WTC11 (cell line): ENCODE measurements at regions not wholly inside any gene's neighbourhood (a gene's known extent, or its start where the extent isn't known, plus 50 kb on each side); places are given as distances from the start of the nearest gene placed in this dataset.
A peak's percentile ranks its signal among the peaks of the same experiment; 100 is the strongest.

Experiments used
- ATAC-seq: fragments of 200-7000 bp; cut with Tn5 transposase; 2 replicates; pipeline ENCODE4 v1.10.0; 2021; ENCODE audit warnings: mild to moderate bottlenecking, moderate library complexity
- CTCF ChIA-PET: fragments of 300-600 bp; sonication (Branson Sonifier 250); formaldehyde crosslinking; loops from one replicate; lab custom pipeline; 2021; ENCODE audit warnings: antibody characterized with exemption; lab: Charles Lee
- POLR2A ChIA-PET: fragments of 350-600 bp; sonication (Branson Sonifier 250); formaldehyde crosslinking; loops from one replicate; lab custom pipeline; 2021; ENCODE audit warnings: antibody characterized with exemption; lab: Charles Lee
- DNase-seq: peaks from one replicate; pipeline ENCODE4 v3.0.0; 2021; ENCODE audit warnings: low spot score
- H3K27ac Mint-ChIP-seq: 2 replicates; pipeline ENCODE4 v1.8.0; 2021; ENCODE audit warnings: mixed read lengths
- H3K27me3 Mint-ChIP-seq: 2 replicates; pipeline ENCODE4 v1.8.0; 2021; ENCODE audit warnings: low read depth, mild to moderate bottlenecking, moderate library complexity, mixed read lengths
- H3K36me3 Mint-ChIP-seq: 2 replicates; pipeline ENCODE4 v1.8.0; 2021; ENCODE audit warnings: mixed read lengths
- H3K4me1 Mint-ChIP-seq: 2 replicates; pipeline ENCODE4 v1.8.0; 2022; ENCODE audit warnings: mixed read lengths
- H3K4me3 Mint-ChIP-seq: 2 replicates; pipeline ENCODE4 v1.8.0; 2021; ENCODE audit warnings: mild to moderate bottlenecking, moderate library complexity, mixed read lengths
- H3K9me3 Mint-ChIP-seq: 2 replicates; pipeline ENCODE4 v1.8.0; 2021; ENCODE audit warnings: mixed read lengths
- ATF1 ChIP-seq: sonication (generic); formaldehyde crosslinking; IDR thresholded peaks from 2 replicates; pipeline ENCODE4 v1.8.1; 2023; ENCODE audit warnings: mild to moderate bottlenecking, moderate library complexity, missing genetic modification reagents
- ETV6 ChIP-seq: sonication (generic); formaldehyde crosslinking; IDR thresholded peaks from 2 replicates; pipeline ENCODE4 v1.8.1; 2022; ENCODE audit warnings: mild to moderate bottlenecking, missing genetic modification reagents
- HMGA2 ChIP-seq: fragments of 250-450 bp; sonication (Bioruptor Pico); IDR thresholded peaks from 2 replicates; pipeline ENCODE4 v1.4.0; 2021; ENCODE audit warnings: mild to moderate bottlenecking, moderate library complexity
- JAZF1 ChIP-seq: fragments of 250-450 bp; sonication (Bioruptor Pico); IDR thresholded peaks from 2 replicates; pipeline ENCODE4 v1.9.0; 2021; ENCODE audit warnings: moderate library complexity, mild to moderate bottlenecking, inconsistent platforms
- MXD4 ChIP-seq: fragments of 250-450 bp; sonication (Bioruptor Pico); IDR thresholded peaks from 2 replicates; pipeline ENCODE4 v1.8.0; 2021; ENCODE audit warnings: mild to moderate bottlenecking, moderate library complexity, borderline replicate concordance
- NFE2L1 ChIP-seq: sonication (generic); formaldehyde crosslinking; IDR thresholded peaks from 2 replicates; pipeline ENCODE4 v1.8.1; 2023; ENCODE audit warnings: missing genetic modification reagents
- NR2C2 ChIP-seq: sonication (generic); formaldehyde crosslinking; IDR thresholded peaks from 2 replicates; pipeline ENCODE4 v1.8.0; 2022; ENCODE audit warnings: mild to moderate bottlenecking, missing genetic modification reagents
- RELA ChIP-seq: sonication (generic); formaldehyde crosslinking; IDR thresholded peaks from 2 replicates; pipeline ENCODE4 v1.8.1; 2022; ENCODE audit warnings: missing genetic modification reagents, mild to moderate bottlenecking, borderline replicate concordance
- RORB ChIP-seq: fragments of 250-450 bp; sonication (Bioruptor Pico); IDR thresholded peaks from 2 replicates; pipeline ENCODE4 v1.9.0; 2021; ENCODE audit warnings: mild to moderate bottlenecking
- USF1 ChIP-seq: sonication (generic); formaldehyde crosslinking; IDR thresholded peaks from 2 replicates; pipeline ENCODE4 v1.8.0; 2022; ENCODE audit warnings: mild to moderate bottlenecking, missing genetic modification reagents
- ZBTB21 ChIP-seq: sonication (generic); formaldehyde crosslinking; IDR thresholded peaks from 2 replicates; pipeline ENCODE4 v1.8.1; 2023; ENCODE audit warnings: mild to moderate bottlenecking, missing genetic modification reagents, borderline replicate concordance
- ZNF138 ChIP-seq: sonication (generic); formaldehyde crosslinking; conservative IDR thresholded peaks from 2 replicates; pipeline ENCODE4 v1.8.1; 2022; ENCODE audit warnings: mild to moderate bottlenecking, moderate library complexity, missing genetic modification reagents
- ZNF232 ChIP-seq: sonication (generic); formaldehyde crosslinking; IDR thresholded peaks from 2 replicates; pipeline ENCODE4 v1.8.0; 2022; ENCODE audit warnings: mild to moderate bottlenecking, missing genetic modification reagents
- ZNF423 ChIP-seq: fragments of 250-450 bp; sonication (Bioruptor Pico); IDR thresholded peaks from 2 replicates; pipeline ENCODE4 v2.1.2; 2022; ENCODE audit warnings: mild to moderate bottlenecking, moderate library complexity
- ZNF425 ChIP-seq: fragments of 250-450 bp; sonication (Bioruptor Pico); conservative IDR thresholded peaks from 2 replicates; pipeline ENCODE4 v1.9.0; 2021; ENCODE audit warnings: mild to moderate bottlenecking
- TF ChIP-seq, protein P1 (sequence below): sonication (generic); formaldehyde crosslinking; conservative IDR thresholded peaks from 2 replicates; pipeline ENCODE4 v1.8.1; 2023; ENCODE audit warnings: mild to moderate bottlenecking, low read depth, missing genetic modification reagents, moderate library complexity
- TF ChIP-seq, protein P2 (sequence below): sonication (generic); formaldehyde crosslinking; IDR thresholded peaks from 2 replicates; pipeline ENCODE4 v1.8.1; 2022; ENCODE audit warnings: low read depth, missing genetic modification reagents, borderline replicate concordance
- TF ChIP-seq, protein P3 (sequence below): sonication (generic); formaldehyde crosslinking; IDR thresholded peaks from 2 replicates; pipeline ENCODE4 v1.8.0; 2022; ENCODE audit warnings: mild to moderate bottlenecking, missing genetic modification reagents
- TF ChIP-seq, protein P4 (sequence below): sonication (generic); formaldehyde crosslinking; IDR thresholded peaks from 2 replicates; pipeline ENCODE4 v1.8.0; 2023; ENCODE audit warnings: missing genetic modification reagents
- TF ChIP-seq, protein P5 (sequence below): fragments of 250-450 bp; sonication (Bioruptor Pico); IDR thresholded peaks from 2 replicates; pipeline ENCODE4 v1.9.0; 2021; ENCODE audit warnings: mild to moderate bottlenecking

- no peak for ATAC-seq
- H3K27ac Mint-ChIP-seq: no peak overlapping the region
- CTCF ChIA-PET: no interaction called here
Observed at GRCh38 chr10:124886610-124887009, 55.3 kb upstream of the ZRANB1 start.

DNA sequence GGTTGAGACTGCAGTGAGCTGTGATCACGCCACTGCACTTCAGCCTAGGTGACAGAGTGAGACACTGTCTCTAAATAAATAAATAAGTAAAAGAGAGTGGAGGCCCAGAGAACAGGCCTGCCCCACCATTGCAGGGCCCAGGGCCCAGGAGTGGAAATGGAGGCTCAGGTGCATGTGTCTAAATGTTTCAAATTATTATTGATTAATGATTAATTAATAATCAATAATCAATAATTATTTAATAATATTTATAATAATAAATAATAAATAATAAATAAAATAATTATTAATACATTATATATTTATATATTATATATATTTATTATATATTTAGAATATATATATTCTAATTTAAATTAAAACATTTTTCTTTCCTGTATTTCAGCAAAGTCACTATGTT is 53.7 kb upstream of the ZRANB1 start:
- H3K4me1 Mint-ChIP-seq: no peaks in the 10 kb centered on the region
- DNase-seq: no peak
- ChIA-PET POLR2A (interaction anchor here (0.6 kb wide), 1 partner anchor 272 kb away, joined by 3 read pairs; no protein-coding TSS in a partner anchor), CTCF (no interaction called here)
- H3K27ac Mint-ChIP-seq: no peak overlapping the region
- H3K4me3 Mint-ChIP-seq: no peak overlapping the region
- H3K27me3 Mint-ChIP-seq: no peaks in the 10 kb centered on the region
- no peaks in the 10 kb centered on the region for H3K9me3 Mint-ChIP-seq
- no peak for ATAC-seq
- TF ChIP-seq ZNF138 (CRISPR knock-in tag) (no peak), HMGA2 (peak; percentile 99)
- H3K36me3 Mint-ChIP-seq: no peaks in the 10 kb centered on the region

More at GRCh38 chr10:124886610-124887009, 55.3 kb upstream of the ZRANB1 start:
- no peak for DNase-seq
- TF ChIP-seq, protein P1, sequence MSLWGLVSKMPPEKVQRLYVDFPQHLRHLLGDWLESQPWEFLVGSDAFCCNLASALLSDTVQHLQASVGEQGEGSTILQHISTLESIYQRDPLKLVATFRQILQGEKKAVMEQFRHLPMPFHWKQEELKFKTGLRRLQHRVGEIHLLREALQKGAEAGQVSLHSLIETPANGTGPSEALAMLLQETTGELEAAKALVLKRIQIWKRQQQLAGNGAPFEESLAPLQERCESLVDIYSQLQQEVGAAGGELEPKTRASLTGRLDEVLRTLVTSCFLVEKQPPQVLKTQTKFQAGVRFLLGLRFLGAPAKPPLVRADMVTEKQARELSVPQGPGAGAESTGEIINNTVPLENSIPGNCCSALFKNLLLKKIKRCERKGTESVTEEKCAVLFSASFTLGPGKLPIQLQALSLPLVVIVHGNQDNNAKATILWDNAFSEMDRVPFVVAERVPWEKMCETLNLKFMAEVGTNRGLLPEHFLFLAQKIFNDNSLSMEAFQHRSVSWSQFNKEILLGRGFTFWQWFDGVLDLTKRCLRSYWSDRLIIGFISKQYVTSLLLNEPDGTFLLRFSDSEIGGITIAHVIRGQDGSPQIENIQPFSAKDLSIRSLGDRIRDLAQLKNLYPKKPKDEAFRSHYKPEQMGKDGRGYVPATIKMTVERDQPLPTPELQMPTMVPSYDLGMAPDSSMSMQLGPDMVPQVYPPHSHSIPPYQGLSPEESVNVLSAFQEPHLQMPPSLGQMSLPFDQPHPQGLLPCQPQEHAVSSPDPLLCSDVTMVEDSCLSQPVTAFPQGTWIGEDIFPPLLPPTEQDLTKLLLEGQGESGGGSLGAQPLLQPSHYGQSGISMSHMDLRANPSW (CRISPR knock-in tag): no peak
- TF ChIP-seq, protein P2, sequence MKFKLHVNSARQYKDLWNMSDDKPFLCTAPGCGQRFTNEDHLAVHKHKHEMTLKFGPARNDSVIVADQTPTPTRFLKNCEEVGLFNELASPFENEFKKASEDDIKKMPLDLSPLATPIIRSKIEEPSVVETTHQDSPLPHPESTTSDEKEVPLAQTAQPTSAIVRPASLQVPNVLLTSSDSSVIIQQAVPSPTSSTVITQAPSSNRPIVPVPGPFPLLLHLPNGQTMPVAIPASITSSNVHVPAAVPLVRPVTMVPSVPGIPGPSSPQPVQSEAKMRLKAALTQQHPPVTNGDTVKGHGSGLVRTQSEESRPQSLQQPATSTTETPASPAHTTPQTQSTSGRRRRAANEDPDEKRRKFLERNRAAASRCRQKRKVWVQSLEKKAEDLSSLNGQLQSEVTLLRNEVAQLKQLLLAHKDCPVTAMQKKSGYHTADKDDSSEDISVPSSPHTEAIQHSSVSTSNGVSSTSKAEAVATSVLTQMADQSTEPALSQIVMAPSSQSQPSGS: no peak
- TF ChIP-seq, all 79 proteins: peak for 0
- no peak overlapping the region for H3K4me3 Mint-ChIP-seq
- no peaks in the 10 kb centered on the region for H3K36me3 Mint-ChIP-seq
- POLR2A ChIA-PET: interaction anchor here (0.8 kb wide), 1 partner anchor 12 kb away, joined by 4 read pairs; no protein-coding TSS in a partner anchor
- H3K9me3 Mint-ChIP-seq: peaks cover 8% of the 10 kb centered on the region
- H3K4me1 Mint-ChIP-seq: no peaks in the 10 kb centered on the region
- H3K27me3 Mint-ChIP-seq: no peaks in the 10 kb centered on the region

DNA sequence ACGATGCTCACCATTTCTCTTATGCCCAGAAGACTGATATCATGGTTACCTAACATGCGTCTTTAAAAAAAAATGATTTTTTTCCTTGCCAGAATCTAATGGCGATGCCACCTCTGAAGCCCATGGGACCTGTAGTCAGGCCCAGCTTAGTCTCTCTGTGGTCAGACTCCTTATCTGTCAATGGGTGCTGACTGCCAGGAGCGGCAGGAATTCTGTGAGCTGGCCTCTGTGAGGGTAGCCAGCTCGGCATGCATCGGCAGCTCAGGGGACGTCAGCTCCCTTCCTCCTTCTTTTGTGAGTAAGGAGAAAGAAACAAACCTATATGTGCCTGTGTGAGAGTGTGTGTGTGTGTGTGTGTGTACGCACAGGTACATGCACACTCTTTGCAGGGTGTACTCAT is 49.9 kb upstream of the ZRANB1 start:
- DNase-seq: no peak
- H3K9me3 Mint-ChIP-seq: no peaks in the 10 kb centered on the region
- ChIA-PET CTCF (interaction anchor here (1.0 to 1.7 kb wide), 2 partner anchors 101 to 326 kb away, joined by 4 read pairs; no protein-coding TSS in a partner anchor), POLR2A (no interaction called here)
- ATAC-seq: no peak
- no peaks in the 10 kb centered on the region for H3K36me3 Mint-ChIP-seq
- H3K4me3 Mint-ChIP-seq: no peak overlapping the region
- no peaks in the 10 kb centered on the region for H3K4me1 Mint-ChIP-seq
- H3K27ac Mint-ChIP-seq: no peak overlapping the region
- H3K27me3 Mint-ChIP-seq: no peaks in the 10 kb centered on the region
- no peak for TF ChIP-seq ZNF423
- TF ChIP-seq, protein P3, sequence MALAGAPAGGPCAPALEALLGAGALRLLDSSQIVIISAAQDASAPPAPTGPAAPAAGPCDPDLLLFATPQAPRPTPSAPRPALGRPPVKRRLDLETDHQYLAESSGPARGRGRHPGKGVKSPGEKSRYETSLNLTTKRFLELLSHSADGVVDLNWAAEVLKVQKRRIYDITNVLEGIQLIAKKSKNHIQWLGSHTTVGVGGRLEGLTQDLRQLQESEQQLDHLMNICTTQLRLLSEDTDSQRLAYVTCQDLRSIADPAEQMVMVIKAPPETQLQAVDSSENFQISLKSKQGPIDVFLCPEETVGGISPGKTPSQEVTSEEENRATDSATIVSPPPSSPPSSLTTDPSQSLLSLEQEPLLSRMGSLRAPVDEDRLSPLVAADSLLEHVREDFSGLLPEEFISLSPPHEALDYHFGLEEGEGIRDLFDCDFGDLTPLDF (CRISPR knock-in tag): no peak
- no peak for TF ChIP-seq NR2C2 (CRISPR knock-in tag)
- TF ChIP-seq RORB (CRISPR knock-in tag): no peak
- no peak for TF ChIP-seq ZNF425
- TF ChIP-seq NFE2L1 (CRISPR knock-in tag): no peak
- TF ChIP-seq ETV6 (CRISPR knock-in tag): no peak
- TF ChIP-seq, protein P4, sequence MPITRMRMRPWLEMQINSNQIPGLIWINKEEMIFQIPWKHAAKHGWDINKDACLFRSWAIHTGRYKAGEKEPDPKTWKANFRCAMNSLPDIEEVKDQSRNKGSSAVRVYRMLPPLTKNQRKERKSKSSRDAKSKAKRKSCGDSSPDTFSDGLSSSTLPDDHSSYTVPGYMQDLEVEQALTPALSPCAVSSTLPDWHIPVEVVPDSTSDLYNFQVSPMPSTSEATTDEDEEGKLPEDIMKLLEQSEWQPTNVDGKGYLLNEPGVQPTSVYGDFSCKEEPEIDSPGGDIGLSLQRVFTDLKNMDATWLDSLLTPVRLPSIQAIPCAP (CRISPR knock-in tag): no peak
- TF ChIP-seq ZBTB21 (CRISPR knock-in tag): no peak
- TF ChIP-seq MXD4 (CRISPR knock-in tag): no peak
- TF ChIP-seq JAZF1: no peak
- no peak for TF ChIP-seq ATF1 (CRISPR knock-in tag)
- TF ChIP-seq, protein P5, sequence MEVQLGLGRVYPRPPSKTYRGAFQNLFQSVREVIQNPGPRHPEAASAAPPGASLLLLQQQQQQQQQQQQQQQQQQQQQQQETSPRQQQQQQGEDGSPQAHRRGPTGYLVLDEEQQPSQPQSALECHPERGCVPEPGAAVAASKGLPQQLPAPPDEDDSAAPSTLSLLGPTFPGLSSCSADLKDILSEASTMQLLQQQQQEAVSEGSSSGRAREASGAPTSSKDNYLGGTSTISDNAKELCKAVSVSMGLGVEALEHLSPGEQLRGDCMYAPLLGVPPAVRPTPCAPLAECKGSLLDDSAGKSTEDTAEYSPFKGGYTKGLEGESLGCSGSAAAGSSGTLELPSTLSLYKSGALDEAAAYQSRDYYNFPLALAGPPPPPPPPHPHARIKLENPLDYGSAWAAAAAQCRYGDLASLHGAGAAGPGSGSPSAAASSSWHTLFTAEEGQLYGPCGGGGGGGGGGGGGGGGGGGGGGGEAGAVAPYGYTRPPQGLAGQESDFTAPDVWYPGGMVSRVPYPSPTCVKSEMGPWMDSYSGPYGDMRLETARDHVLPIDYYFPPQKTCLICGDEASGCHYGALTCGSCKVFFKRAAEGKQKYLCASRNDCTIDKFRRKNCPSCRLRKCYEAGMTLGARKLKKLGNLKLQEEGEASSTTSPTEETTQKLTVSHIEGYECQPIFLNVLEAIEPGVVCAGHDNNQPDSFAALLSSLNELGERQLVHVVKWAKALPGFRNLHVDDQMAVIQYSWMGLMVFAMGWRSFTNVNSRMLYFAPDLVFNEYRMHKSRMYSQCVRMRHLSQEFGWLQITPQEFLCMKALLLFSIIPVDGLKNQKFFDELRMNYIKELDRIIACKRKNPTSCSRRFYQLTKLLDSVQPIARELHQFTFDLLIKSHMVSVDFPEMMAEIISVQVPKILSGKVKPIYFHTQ (CRISPR knock-in tag): no peak
- no peak for TF ChIP-seq RELA (CRISPR knock-in tag)
- TF ChIP-seq USF1 (CRISPR knock-in tag): no peak
- no peak for TF ChIP-seq ZNF232
